Adrenal gland (tissue), 5 donors: ENCODE measurements at regions not wholly inside any gene's neighbourhood (a gene's known extent, or its start where the extent isn't known, plus 50 kb on each side); places are given as distances from the start of the nearest gene placed in this dataset.

ENCODE experiments used
- POLR2A ChIP-seq, 2 donors: fragments of 450-650 bp; IDR thresholded peaks; one replicate each; pipeline ENCODE4 v1.6.1; 2017; ENCODE audit warnings: antibody characterized with exemption in 2 of 2, mild to moderate bottlenecking in 2 of 2, moderate library complexity in 1 of 2
- TF ChIP-seq, protein P1 (sequence below), 6 experiments: fragments of 450-650 bp in 4 of 6; fragments of 200-600 bp in 2 of 6; sonication (generic) in 1 of 6; IDR thresholded peaks; 1 replicate in 5 of 6; 2 replicates in 1 of 6; pipeline versions ENCODE4 v1.5.1 to v1.8.0; 2016 to 2021; ENCODE audit warnings: antibody characterized with exemption in 6 of 6, mild to moderate bottlenecking in 2 of 6, moderate library complexity in 1 of 6
- donor health status: DM: no; HTN: no; CAD: no.

GRCh38 chr21:28227881-28228635 lies 764.6 kb downstream of the LTN1 start:
- no peak for TF ChIP-seq POLR2A (IDR thresholded peaks at IDR 0.05)
- TF ChIP-seq, protein P1, sequence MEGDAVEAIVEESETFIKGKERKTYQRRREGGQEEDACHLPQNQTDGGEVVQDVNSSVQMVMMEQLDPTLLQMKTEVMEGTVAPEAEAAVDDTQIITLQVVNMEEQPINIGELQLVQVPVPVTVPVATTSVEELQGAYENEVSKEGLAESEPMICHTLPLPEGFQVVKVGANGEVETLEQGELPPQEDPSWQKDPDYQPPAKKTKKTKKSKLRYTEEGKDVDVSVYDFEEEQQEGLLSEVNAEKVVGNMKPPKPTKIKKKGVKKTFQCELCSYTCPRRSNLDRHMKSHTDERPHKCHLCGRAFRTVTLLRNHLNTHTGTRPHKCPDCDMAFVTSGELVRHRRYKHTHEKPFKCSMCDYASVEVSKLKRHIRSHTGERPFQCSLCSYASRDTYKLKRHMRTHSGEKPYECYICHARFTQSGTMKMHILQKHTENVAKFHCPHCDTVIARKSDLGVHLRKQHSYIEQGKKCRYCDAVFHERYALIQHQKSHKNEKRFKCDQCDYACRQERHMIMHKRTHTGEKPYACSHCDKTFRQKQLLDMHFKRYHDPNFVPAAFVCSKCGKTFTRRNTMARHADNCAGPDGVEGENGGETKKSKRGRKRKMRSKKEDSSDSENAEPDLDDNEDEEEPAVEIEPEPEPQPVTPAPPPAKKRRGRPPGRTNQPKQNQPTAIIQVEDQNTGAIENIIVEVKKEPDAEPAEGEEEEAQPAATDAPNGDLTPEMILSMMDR (IDR thresholded peaks at IDR 0.05), result no peak
